H9 (cell line): ENCODE measurements at regions not wholly inside any gene's neighbourhood (a gene's known extent, or its start where the extent isn't known, plus 50 kb on each side); places are given as distances from the start of the nearest gene placed in this dataset.

Experiments
- DNase-seq: peaks from one replicate; pipeline ENCODE4 v3.0.0-alpha.2; 2017
- H2AFZ ChIP-seq: one replicate; pipeline ENCODE4 v1.6.1; 2013; ENCODE audit warnings: mild to moderate bottlenecking, low read length, control low read depth, moderate library complexity
- H2AK5ac ChIP-seq: 2 replicates; pipeline ENCODE4 v1.6.1; 2013; ENCODE audit warnings: low read length, control low read depth, mixed read lengths; ENCODE audit not compliant: insufficient read length
- H2BK120ac ChIP-seq: one replicate; pipeline ENCODE4 v1.6.1; 2013; ENCODE audit warnings: low read depth, mild to moderate bottlenecking, low read length, control low read depth, inconsistent platforms; ENCODE audit not compliant: poor library complexity, severe bottlenecking
- H2BK12ac ChIP-seq: 2 replicates; pipeline ENCODE4 v1.6.1; 2013; ENCODE audit warnings: low read length, control low read depth, mixed read lengths, low read depth; ENCODE audit not compliant: insufficient read length
- H2BK15ac ChIP-seq: 2 replicates; pipeline ENCODE4 v1.6.1; 2013; ENCODE audit warnings: low read depth, low read length, control low read depth
- H2BK20ac ChIP-seq: one replicate; pipeline ENCODE4 v1.6.1; 2013; ENCODE audit warnings: low read depth, mild to moderate bottlenecking, low read length, control low read depth, inconsistent platforms; ENCODE audit not compliant: poor library complexity, severe bottlenecking
- H2BK5ac ChIP-seq: 2 replicates; pipeline ENCODE4 v1.6.1; 2013; ENCODE audit warnings: low read length, control low read depth, mixed read lengths; ENCODE audit not compliant: insufficient read length
- H3K14ac ChIP-seq: 2 replicates; pipeline ENCODE4 v1.6.1; 2013; ENCODE audit warnings: low read length, control low read depth; ENCODE audit not compliant: insufficient read depth
- H3K18ac ChIP-seq: 2 replicates; pipeline ENCODE4 v1.6.1; 2013; ENCODE audit warnings: low read depth, mild to moderate bottlenecking, mixed read lengths, low read length, control low read depth; ENCODE audit not compliant: insufficient read length
- H3K23ac ChIP-seq: 2 replicates; pipeline ENCODE4 v1.6.1; 2013; ENCODE audit warnings: low read length, control low read depth, mixed read lengths, low read depth; ENCODE audit not compliant: insufficient read length
- H3K23me2 ChIP-seq: 2 replicates; pipeline ENCODE4 v1.6.1; 2013; ENCODE audit warnings: low read depth, mild to moderate bottlenecking, mixed read lengths, low read length, control low read depth; ENCODE audit not compliant: insufficient read length, poor library complexity, severe bottlenecking
- H3K27ac ChIP-seq: 2 replicates; pipeline ENCODE4 v1.5.1; 2013; ENCODE audit warnings: low read length, control low read depth, mixed read lengths, low read depth; ENCODE audit not compliant: insufficient read length
- H3K27me3 ChIP-seq: 2 replicates; pipeline ENCODE4 v1.6.1; 2013; ENCODE audit warnings: low read length, control low read depth, inconsistent platforms; ENCODE audit not compliant: insufficient read depth
- H3K4ac ChIP-seq: 2 replicates; pipeline ENCODE4 v1.6.1; 2013; ENCODE audit warnings: low read depth, mild to moderate bottlenecking, control low read depth, inconsistent platforms, low read length, moderate library complexity
- H3K4me1 ChIP-seq: 2 replicates; pipeline ENCODE4 v1.6.1; 2013; ENCODE audit warnings: low read length, control low read depth, inconsistent platforms; ENCODE audit not compliant: insufficient read depth
- H3K4me2 ChIP-seq: 2 replicates; pipeline ENCODE4 v1.6.1; 2013; ENCODE audit warnings: low read length, control low read depth, mixed read lengths; ENCODE audit not compliant: insufficient read length, insufficient read depth
- H3K56ac ChIP-seq: 2 replicates; pipeline ENCODE4 v1.6.1; 2013; ENCODE audit warnings: low read depth, mild to moderate bottlenecking, mixed read lengths, low read length, control low read depth; ENCODE audit not compliant: insufficient read length
- H3K79me1 ChIP-seq: 2 replicates; pipeline ENCODE4 v1.6.1; 2013; ENCODE audit warnings: low read depth, mild to moderate bottlenecking, moderate library complexity, low read length, control low read depth, inconsistent platforms; ENCODE audit not compliant: insufficient read depth, poor library complexity, severe bottlenecking
- H3K79me2 ChIP-seq: 2 replicates; pipeline ENCODE4 v1.6.1; 2013; ENCODE audit warnings: low read length, control low read depth, inconsistent platforms; ENCODE audit not compliant: insufficient read depth
- H3K9ac ChIP-seq: 2 replicates; pipeline ENCODE4 v1.6.1; 2013; ENCODE audit warnings: low read length, control low read depth, mixed read lengths; ENCODE audit not compliant: insufficient read length; ENCODE audit errors: extremely low read depth
- H3K9me3 ChIP-seq: one replicate; pipeline ENCODE4 v1.6.1; 2013; ENCODE audit warnings: low read depth, low read length, inconsistent platforms; ENCODE audit not compliant: control insufficient read depth
- H3T11ph ChIP-seq: one replicate; pipeline ENCODE4 v1.6.1; 2013; ENCODE audit warnings: mild to moderate bottlenecking, low read length, control low read depth, inconsistent platforms
- H4K20me1 ChIP-seq: one replicate; pipeline ENCODE4 v1.6.1; 2013; ENCODE audit not compliant: control insufficient read depth, insufficient read length, insufficient read depth
- H4K5ac ChIP-seq: 2 replicates; pipeline ENCODE4 v1.6.1; 2013; ENCODE audit warnings: low read depth, mild to moderate bottlenecking, mixed read lengths, low read length, control low read depth; ENCODE audit not compliant: insufficient read length
- H4K8ac ChIP-seq: replicated peaks from 2 replicates; pipeline ENCODE4 v1.6.1; 2013; ENCODE audit warnings: low read length, control low read depth, mixed read lengths, low read depth; ENCODE audit not compliant: insufficient read length
- H4K91ac ChIP-seq: 2 replicates; pipeline ENCODE4 v1.6.1; 2013; ENCODE audit warnings: low read depth, mild to moderate bottlenecking, moderate library complexity, mixed read lengths, low read length, control low read depth; ENCODE audit not compliant: insufficient read length
- H3K27ac Mint-ChIP-seq, 3 experiments: 2 replicates in 2 of 3; 3 replicates in 1 of 3; pipeline ENCODE4 v1.8.0; 2020 to 2021; ENCODE audit warnings: mixed read lengths in 3 of 3, mild to moderate bottlenecking in 1 of 3, moderate library complexity in 1 of 3
- H3K27me3 Mint-ChIP-seq: 2 replicates; pipeline ENCODE4 v1.8.0; 2021; ENCODE audit warnings: low read depth, mild to moderate bottlenecking, moderate library complexity, mixed read lengths
- H3K36me3 Mint-ChIP-seq, 3 experiments: 2 replicates in 2 of 3; 3 replicates in 1 of 3; pipeline ENCODE4 v1.8.0; 2020 to 2021; ENCODE audit warnings: low read depth in 3 of 3, mixed read lengths in 3 of 3; ENCODE audit not compliant: insufficient read depth in 1 of 3
- H3K4me1 Mint-ChIP-seq, 2 experiments: 2 replicates each; pipeline ENCODE4 v1.8.0; 2020; ENCODE audit warnings: mixed read lengths in 2 of 2
- H3K4me3 Mint-ChIP-seq, 2 experiments: 2 replicates in 1 of 2; 3 replicates in 1 of 2; pipeline ENCODE4 v1.8.0; 2020 to 2021; ENCODE audit warnings: mild to moderate bottlenecking in 2 of 2, mixed read lengths in 2 of 2, moderate library complexity in 1 of 2
- H3K9me3 Mint-ChIP-seq, 2 experiments: 2 replicates in 1 of 2; 3 replicates in 1 of 2; pipeline ENCODE4 v1.8.0; 2020; ENCODE audit warnings: mild to moderate bottlenecking in 2 of 2, mixed read lengths in 2 of 2, moderate library complexity in 1 of 2
- TF ChIP-seq, protein P1 (sequence below): fragments of 200-600 bp; sonication (generic); conservative IDR thresholded peaks from 3 replicates; pipeline ENCODE4 v1.8.0; 2021; ENCODE audit warnings: antibody characterized with exemption, mild to moderate bottlenecking

DNA sequence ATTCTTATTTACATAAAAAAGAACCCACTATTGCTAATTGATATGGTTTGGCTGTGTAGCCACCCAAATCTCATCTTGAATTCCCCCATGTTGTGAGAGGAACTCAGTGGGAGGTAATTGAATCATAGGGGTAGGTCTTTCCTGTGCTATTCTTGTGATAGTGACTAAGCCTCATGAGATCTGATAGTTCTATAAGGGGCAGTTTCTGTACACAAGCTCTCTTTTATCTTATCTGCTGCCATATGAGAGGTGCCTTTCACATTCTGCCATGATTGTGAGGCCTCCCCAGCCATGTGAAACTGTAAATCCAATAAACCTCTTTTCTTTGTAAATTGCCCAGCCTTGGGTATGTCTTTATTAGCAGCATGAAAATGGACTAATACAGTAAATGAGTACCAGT lies 58.2 kb upstream of the PRR16 start:
- no peaks in the 10 kb centered on the region for H3K79me1 ChIP-seq
- Mint-ChIP-seq H3K9me3 (peaks cover 17 to 18% of the 10 kb centered on the region in 2 experiments), H3K4me1 (peaks cover 4% of the 10 kb centered on the region in 2 experiments; a peak in 3 of 4 replicates), H3K4me3 (no peak overlapping the region), H3K27ac (no peak overlapping the region), H3K36me3 (peaks cover 10 to 20% (median 19%) of the 10 kb centered on the region in 3 experiments), H3K27me3 (no peaks in the 10 kb centered on the region)
- no peak overlapping the region for H4K5ac ChIP-seq
- DNase-seq, result no peak
- no peak overlapping the region for H4K8ac ChIP-seq
- H4K91ac ChIP-seq, result no peak overlapping the region
- H3K23me2 ChIP-seq, result no peaks in the 10 kb centered on the region
- no peak overlapping the region for H3K18ac ChIP-seq
- H3K9me3 ChIP-seq, result no peaks in the 10 kb centered on the region
- H2BK12ac ChIP-seq, result no peak overlapping the region
- H2BK20ac ChIP-seq, result no peak overlapping the region
- no peak overlapping the region for H2BK5ac ChIP-seq
- H2BK15ac ChIP-seq, result no peak overlapping the region
- no peaks in the 10 kb centered on the region for H3K79me2 ChIP-seq
- no peak overlapping the region for H2AK5ac ChIP-seq
- H3T11ph ChIP-seq, result no peak overlapping the region
- H3K23ac ChIP-seq, result no peak overlapping the region
- H3K14ac ChIP-seq, result no peak overlapping the region
- H3K56ac ChIP-seq, result no peak overlapping the region
- no peaks in the 10 kb centered on the region for H3K27me3 ChIP-seq
- TF ChIP-seq, protein P1, sequence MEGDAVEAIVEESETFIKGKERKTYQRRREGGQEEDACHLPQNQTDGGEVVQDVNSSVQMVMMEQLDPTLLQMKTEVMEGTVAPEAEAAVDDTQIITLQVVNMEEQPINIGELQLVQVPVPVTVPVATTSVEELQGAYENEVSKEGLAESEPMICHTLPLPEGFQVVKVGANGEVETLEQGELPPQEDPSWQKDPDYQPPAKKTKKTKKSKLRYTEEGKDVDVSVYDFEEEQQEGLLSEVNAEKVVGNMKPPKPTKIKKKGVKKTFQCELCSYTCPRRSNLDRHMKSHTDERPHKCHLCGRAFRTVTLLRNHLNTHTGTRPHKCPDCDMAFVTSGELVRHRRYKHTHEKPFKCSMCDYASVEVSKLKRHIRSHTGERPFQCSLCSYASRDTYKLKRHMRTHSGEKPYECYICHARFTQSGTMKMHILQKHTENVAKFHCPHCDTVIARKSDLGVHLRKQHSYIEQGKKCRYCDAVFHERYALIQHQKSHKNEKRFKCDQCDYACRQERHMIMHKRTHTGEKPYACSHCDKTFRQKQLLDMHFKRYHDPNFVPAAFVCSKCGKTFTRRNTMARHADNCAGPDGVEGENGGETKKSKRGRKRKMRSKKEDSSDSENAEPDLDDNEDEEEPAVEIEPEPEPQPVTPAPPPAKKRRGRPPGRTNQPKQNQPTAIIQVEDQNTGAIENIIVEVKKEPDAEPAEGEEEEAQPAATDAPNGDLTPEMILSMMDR, result no peak
- H2BK120ac ChIP-seq, result no peak overlapping the region
- no peak overlapping the region for H2AFZ ChIP-seq
- no peaks in the 10 kb centered on the region for H4K20me1 ChIP-seq
- H3K9ac ChIP-seq, result no peak overlapping the region
- no peak overlapping the region for H3K4me2 ChIP-seq
- H3K4ac ChIP-seq, result no peak overlapping the region
- no peaks in the 10 kb centered on the region for H3K4me1 ChIP-seq
- H3K27ac ChIP-seq, result no peak overlapping the region
